Ishikawa (cell line): ENCODE measurements at regions not wholly inside any gene's neighbourhood (a gene's known extent, or its start where the extent isn't known, plus 50 kb on each side); places are given as distances from the start of the nearest gene placed in this dataset.

Experiments
- CEBPB ChIP-seq: IDR thresholded peaks from 2 replicates; pipeline ENCODE4 v1.6.1; 2012
- CREB1 ChIP-seq: IDR thresholded peaks from 2 replicates; pipeline ENCODE4 v1.6.1; 2012; ENCODE audit warnings: low read depth
- EGR1 ChIP-seq: IDR thresholded peaks from 2 replicates; pipeline ENCODE4 v1.6.1; 2012
- EP300 ChIP-seq: IDR thresholded peaks from 2 replicates; pipeline ENCODE4 v1.6.1; 2012; ENCODE audit warnings: borderline replicate concordance
- FOXM1 ChIP-seq: IDR thresholded peaks from 2 replicates; pipeline ENCODE4 v1.6.1; 2012; ENCODE audit warnings: low read depth, borderline replicate concordance
- MAX ChIP-seq: IDR thresholded peaks from 2 replicates; pipeline ENCODE4 v1.6.1; 2012
- NFIC ChIP-seq: IDR thresholded peaks from 2 replicates; pipeline ENCODE4 v1.6.1; 2012
- RAD21 ChIP-seq: IDR thresholded peaks from 2 replicates; pipeline ENCODE4 v1.6.1; 2012; ENCODE audit warnings: low read depth
- REST ChIP-seq: IDR thresholded peaks from 2 replicates; pipeline ENCODE4 v1.6.1; 2012; ENCODE audit warnings: low read depth, mild to moderate bottlenecking
- TAF1 ChIP-seq: IDR thresholded peaks from 2 replicates; pipeline ENCODE4 v1.6.1; 2012; ENCODE audit warnings: low read depth, mild to moderate bottlenecking
- TCF12 ChIP-seq: IDR thresholded peaks from 2 replicates; pipeline ENCODE4 v1.6.1; 2012; ENCODE audit warnings: low read depth
- TEAD4 ChIP-seq: IDR thresholded peaks from 2 replicates; pipeline ENCODE4 v1.6.1; 2012
- USF1 ChIP-seq: IDR thresholded peaks from 2 replicates; pipeline ENCODE4 v1.6.1; 2012
- YY1 ChIP-seq: IDR thresholded peaks from 2 replicates; pipeline ENCODE4 v1.6.1; 2012; ENCODE audit warnings: low read depth
- ZBTB7A ChIP-seq: IDR thresholded peaks from 2 replicates; pipeline ENCODE4 v1.6.1; 2012; ENCODE audit warnings: low read depth

GRCh38 chr18:78595453-78595852 is 384.2 kb upstream of the SALL3 start:
- TF ChIP-seq RAD21 (no peak), EGR1 (no peak), YY1 (no peak), FOXM1 (no peak), TAF1 (no peak), CREB1 (no peak), TCF12 (no peak), EP300 (no peak), NFIC (no peak), CEBPB (no peak), ZBTB7A (no peak), TEAD4 (no peak), MAX (no peak), REST (no peak), USF1 (no peak)

GRCh38 chr18:78595924-78596573 is 383.6 kb upstream of the SALL3 start:
- TF ChIP-seq CEBPB (no peak), NFIC (no peak), TAF1 (no peak), USF1 (no peak), YY1 (no peak), MAX (no peak), ZBTB7A (no peak), TEAD4 (no peak), EGR1 (no peak), CREB1 (no peak), TCF12 (no peak), RAD21 (no peak)

GRCh38 chr18:78596794-78597345 is 382.7 kb upstream of the SALL3 start:
- TF ChIP-seq NFIC (no peak), YY1 (no peak), TAF1 (no peak), FOXM1 (no peak), CEBPB (no peak), TEAD4 (no peak), EP300 (no peak), USF1 (no peak), EGR1 (no peak), TCF12 (no peak), MAX (no peak), RAD21 (no peak), REST (no peak), CREB1 (no peak), ZBTB7A (no peak)

- TF ChIP-seq REST (peak; percentile 71), EP300 (no peak), CEBPB (no peak)
Observed at GRCh38 chr18:78601349-78601748, 378.3 kb upstream of the SALL3 start.
